Smooth muscle cell (in vitro differentiated cells): ENCODE measurements at regions not wholly inside any gene's neighbourhood (a gene's known extent, or its start where the extent isn't known, plus 50 kb on each side); places are given as distances from the start of the nearest gene placed in this dataset. TPM values are rescaled to one million over a fixed set of nuclear protein-coding genes. Genes with fewer than 3 reads are reported as not detected.

Experiments
- DNase-seq: peaks from one replicate; lab custom pipeline; 2025; ENCODE audit not compliant: unreplicated experiment; lab: John Stamatoyannopoulos, UW
- H2AFZ ChIP-seq: fragments of 200-600 bp; sonication (generic); 2 replicates; pipeline ENCODE4 v1.6.0; 2016; ENCODE audit warnings: antibody characterized with exemption, low read depth, mild to moderate bottlenecking
- H3F3A ChIP-seq: fragments of 200-600 bp; sonication (generic); 2 replicates; pipeline ENCODE4 v1.6.0; 2017; ENCODE audit warnings: antibody characterized with exemption, low read depth
- H3K27ac ChIP-seq: fragments of 200-600 bp; sonication (generic); 2 replicates; pipeline ENCODE4 v1.5.1; 2016; ENCODE audit warnings: low read depth, mild to moderate bottlenecking
- H3K27me3 ChIP-seq: fragments of 200-600 bp; sonication (generic); 2 replicates; pipeline ENCODE4 v1.6.1; 2016; ENCODE audit warnings: low read depth, mild to moderate bottlenecking
- H3K36me3 ChIP-seq: fragments of 200-600 bp; sonication (generic); 2 replicates; pipeline ENCODE4 v1.5.1; 2016; ENCODE audit warnings: low read depth
- H3K4me1 ChIP-seq: fragments of 200-600 bp; sonication (generic); 2 replicates; pipeline ENCODE4 v1.5.1; 2016; ENCODE audit warnings: low read depth
- H3K4me2 ChIP-seq: fragments of 200-600 bp; sonication (generic); 2 replicates; pipeline ENCODE4 v1.6.0; 2016; ENCODE audit warnings: mild to moderate bottlenecking
- H3K4me3 ChIP-seq: fragments of 200-600 bp; sonication (generic); 2 replicates; pipeline ENCODE4 v1.5.1; 2016; ENCODE audit warnings: mild to moderate bottlenecking
- H3K79me2 ChIP-seq: fragments of 200-600 bp; sonication (generic); 2 replicates; pipeline ENCODE4 v1.6.0; 2016; ENCODE audit warnings: low read depth, mild to moderate bottlenecking
- H3K9ac ChIP-seq: fragments of 200-600 bp; sonication (generic); 2 replicates; pipeline ENCODE4 v1.6.0; 2016; ENCODE audit warnings: low read depth
- H3K9me3 ChIP-seq: fragments of 200-600 bp; sonication (generic); replicated peaks from 2 replicates; pipeline ENCODE4 v1.5.1; 2016; ENCODE audit warnings: low read depth
- H4K20me1 ChIP-seq: fragments of 200-600 bp; sonication (generic); 2 replicates; pipeline ENCODE4 v1.6.0; 2016; ENCODE audit warnings: low read depth
- WGBS: methylation state at CpG from one replicate; pipeline ENCODE4 v1.1.7; 2016; ENCODE audit warnings: low lambda C conversion rate; 5-methylcytosine and 5-hydroxymethylcytosine counted together
- small RNA-seq: library from RNA; depleted of rRNA; stranded (forward); fragments of <200 nt; gene quantifications from one replicate; pipeline ENCODE3, GENCODE V24; 2014
- TF ChIP-seq, protein P1 (sequence below): fragments of 200-600 bp; sonication (generic); IDR thresholded peaks from 2 replicates; pipeline ENCODE4 v1.5.1; 2017; ENCODE audit warnings: borderline replicate concordance, mild to moderate bottlenecking, antibody characterized with exemption; ENCODE audit not compliant: insufficient read depth, poor library complexity, severe bottlenecking

DNA sequence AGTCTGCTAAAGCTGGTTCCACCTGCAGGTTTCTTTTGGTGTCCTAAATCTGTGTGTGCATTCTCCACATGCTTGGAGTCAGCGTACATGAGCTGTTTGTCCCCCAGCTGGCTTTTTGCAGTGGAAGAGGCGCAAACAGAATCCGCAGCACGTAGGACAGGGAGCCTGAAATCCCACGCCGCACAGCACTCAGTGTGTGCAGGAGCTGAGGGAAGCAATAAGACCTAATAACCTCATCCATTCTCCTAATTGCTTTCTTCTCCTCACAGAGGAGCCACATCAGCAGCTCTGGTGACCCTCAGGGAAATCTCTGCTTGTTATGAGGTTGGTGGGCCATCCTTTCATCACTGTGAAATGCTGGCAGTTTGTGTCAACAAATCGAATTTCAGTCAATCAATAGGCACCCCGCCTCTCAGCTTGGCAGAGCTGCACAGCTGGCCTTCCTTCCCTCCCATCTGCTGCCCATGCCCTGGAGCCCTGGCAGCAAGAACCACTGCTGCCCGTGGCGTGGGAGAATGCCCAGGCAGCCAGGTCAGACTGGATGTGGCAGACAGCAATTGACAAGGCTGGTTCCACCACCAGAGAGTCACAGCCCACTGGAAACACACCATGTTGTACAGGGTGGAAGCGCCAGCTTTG is 136.7 kb downstream of the ZDHHC20 start:
- H3K36me3 ChIP-seq: no peaks in the 10 kb centered on the region
- no peak overlapping the region for H3K4me2 ChIP-seq
- TF ChIP-seq, protein P1, sequence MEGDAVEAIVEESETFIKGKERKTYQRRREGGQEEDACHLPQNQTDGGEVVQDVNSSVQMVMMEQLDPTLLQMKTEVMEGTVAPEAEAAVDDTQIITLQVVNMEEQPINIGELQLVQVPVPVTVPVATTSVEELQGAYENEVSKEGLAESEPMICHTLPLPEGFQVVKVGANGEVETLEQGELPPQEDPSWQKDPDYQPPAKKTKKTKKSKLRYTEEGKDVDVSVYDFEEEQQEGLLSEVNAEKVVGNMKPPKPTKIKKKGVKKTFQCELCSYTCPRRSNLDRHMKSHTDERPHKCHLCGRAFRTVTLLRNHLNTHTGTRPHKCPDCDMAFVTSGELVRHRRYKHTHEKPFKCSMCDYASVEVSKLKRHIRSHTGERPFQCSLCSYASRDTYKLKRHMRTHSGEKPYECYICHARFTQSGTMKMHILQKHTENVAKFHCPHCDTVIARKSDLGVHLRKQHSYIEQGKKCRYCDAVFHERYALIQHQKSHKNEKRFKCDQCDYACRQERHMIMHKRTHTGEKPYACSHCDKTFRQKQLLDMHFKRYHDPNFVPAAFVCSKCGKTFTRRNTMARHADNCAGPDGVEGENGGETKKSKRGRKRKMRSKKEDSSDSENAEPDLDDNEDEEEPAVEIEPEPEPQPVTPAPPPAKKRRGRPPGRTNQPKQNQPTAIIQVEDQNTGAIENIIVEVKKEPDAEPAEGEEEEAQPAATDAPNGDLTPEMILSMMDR: no peak
- no peaks in the 10 kb centered on the region for H3F3A ChIP-seq
- no peak overlapping the region for H3K9ac ChIP-seq
- no peaks in the 10 kb centered on the region for H3K9me3 ChIP-seq
- no peak overlapping the region for H3K27ac ChIP-seq
- H3K27me3 ChIP-seq: peaks cover 8% of the 10 kb centered on the region
- no peak for DNase-seq
- H4K20me1 ChIP-seq: no peaks in the 10 kb centered on the region
- H3K4me3 ChIP-seq: no peak overlapping the region
- 97% methylated on average over 11 of the region's 11 CpGs for WGBS
- no peak overlapping the region for H2AFZ ChIP-seq
- H3K79me2 ChIP-seq: no peaks in the 10 kb centered on the region
- no peaks in the 10 kb centered on the region for H3K4me1 ChIP-seq

Small RNAs in the stretch of these regions (small RNA-seq; reads per million reads assigned to genes)
- not detected for gene AL158032.2
